ENCODE measurements at regions not wholly inside any gene's neighbourhood (a gene's known extent, or its start where the extent isn't known, plus 50 kb on each side); places are given as distances from the start of the nearest gene placed in this dataset.
"Not testable (repeated sequence)": the region's sequence is repeated elsewhere in the genome, so short reads cannot be mapped to it uniquely, and the experiment has no call there.

DNA sequence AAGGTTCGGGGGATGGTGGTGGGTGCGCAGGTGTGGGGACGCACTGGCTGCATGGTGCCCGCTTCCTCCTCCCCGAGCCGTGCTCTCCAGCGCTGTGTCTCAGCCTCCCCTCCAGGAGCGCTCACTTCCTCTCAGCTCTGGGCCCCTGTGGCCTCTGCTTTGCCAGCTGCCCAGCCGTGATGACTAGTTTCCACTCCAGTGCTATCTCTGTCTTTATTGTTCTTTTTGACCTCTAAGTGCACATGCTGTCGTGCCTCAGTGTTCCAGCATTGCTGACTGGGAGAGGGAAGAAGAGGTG lies 71.0 kb downstream of the NPIPB11 start:
- H2BK5ac ChIP-seq (ENCODE audit: low read depth, low read length, poor library complexity, severe bottlenecking); H3K9me3 ChIP-seq (ENCODE audit: control insufficient read depth, insufficient read depth, low read length); in situ Hi-C loops (cut with MboI; ENCODE audit: low sequenced_read_pairs); H3K4me1 ChIP-seq (ENCODE audit: control insufficient read depth, insufficient read depth, low read length); intact Hi-C loops (cut with micrococcal nuclease); H3K36me3 ChIP-seq (ENCODE audit: control insufficient read depth, insufficient read depth, low read length); dilution Hi-C loops (cut with HindIII; ENCODE audit: low sequenced_read_pairs, unreplicated experiment); H2BK20ac ChIP-seq (ENCODE audit: low read depth, low read length); H3K23ac ChIP-seq (ENCODE audit: low read depth, low read length); H3K27ac ChIP-seq (ENCODE audit: insufficient read depth, low read length); H2BK120ac ChIP-seq (ENCODE audit: low read depth, low read length); H3K4me2 ChIP-seq (ENCODE audit: low read depth, low read length); DNase-seq; H3K56ac ChIP-seq (ENCODE audit: extremely low read depth, insufficient read depth, low read length); H3K4ac ChIP-seq (ENCODE audit: low read depth, low read length); H4K91ac ChIP-seq (ENCODE audit: insufficient read depth, low read depth, low read length); H3K9me1 ChIP-seq (ENCODE audit: insufficient read depth, low read length); BruUV-seq (replicated peaks); POLR2A ChIA-PET (ENCODE audit: unreplicated experiment); H3K14ac ChIP-seq (replicated peaks; ENCODE audit: low read depth, low read length); H4K20me1 ChIP-seq (ENCODE audit: insufficient read depth, low read length); H3K18ac ChIP-seq (ENCODE audit: low read depth, low read length); H3K27me3 ChIP-seq (ENCODE audit: control insufficient read depth, insufficient read depth, low read length); H4K5ac ChIP-seq (ENCODE audit: low read depth, low read length); H3K4me3 ChIP-seq (ENCODE audit: insufficient read depth, low read depth, low read length); ATAC-seq (ENCODE audit: low read depth); CTCF ChIA-PET; H2AFZ ChIP-seq (replicated peaks; ENCODE audit: low read length, poor library complexity); H3K79me1 ChIP-seq (ENCODE audit: low read depth in 1 of 2, low read length in 2 of 2); H2BK15ac ChIP-seq (ENCODE audit: low read depth, low read length); H2AK9ac ChIP-seq (replicated peaks; ENCODE audit: low read depth, low read length, poor library complexity); H3K9ac ChIP-seq (ENCODE audit: low read depth, low read length): not testable (repeated sequence)
- H2AK5ac ChIP-seq (ENCODE audit: low read depth, low read length): peak overlapping the region; percentile 39; the same call in 1 of the 2 replicates
- no CpG with 5 or more reads among the region's 10 CpGs for WGBS, 2 experiments (ENCODE audit: extremely low coverage in 2 of 2, insufficient read length in 1 of 2)
- peak overlapping the region in 1 of 2 experiments; percentile 64; a peak in 1 of 4 replicates for H4K8ac ChIP-seq (ENCODE audit: low read depth in 2 of 2, low read length in 2 of 2)

DNA sequence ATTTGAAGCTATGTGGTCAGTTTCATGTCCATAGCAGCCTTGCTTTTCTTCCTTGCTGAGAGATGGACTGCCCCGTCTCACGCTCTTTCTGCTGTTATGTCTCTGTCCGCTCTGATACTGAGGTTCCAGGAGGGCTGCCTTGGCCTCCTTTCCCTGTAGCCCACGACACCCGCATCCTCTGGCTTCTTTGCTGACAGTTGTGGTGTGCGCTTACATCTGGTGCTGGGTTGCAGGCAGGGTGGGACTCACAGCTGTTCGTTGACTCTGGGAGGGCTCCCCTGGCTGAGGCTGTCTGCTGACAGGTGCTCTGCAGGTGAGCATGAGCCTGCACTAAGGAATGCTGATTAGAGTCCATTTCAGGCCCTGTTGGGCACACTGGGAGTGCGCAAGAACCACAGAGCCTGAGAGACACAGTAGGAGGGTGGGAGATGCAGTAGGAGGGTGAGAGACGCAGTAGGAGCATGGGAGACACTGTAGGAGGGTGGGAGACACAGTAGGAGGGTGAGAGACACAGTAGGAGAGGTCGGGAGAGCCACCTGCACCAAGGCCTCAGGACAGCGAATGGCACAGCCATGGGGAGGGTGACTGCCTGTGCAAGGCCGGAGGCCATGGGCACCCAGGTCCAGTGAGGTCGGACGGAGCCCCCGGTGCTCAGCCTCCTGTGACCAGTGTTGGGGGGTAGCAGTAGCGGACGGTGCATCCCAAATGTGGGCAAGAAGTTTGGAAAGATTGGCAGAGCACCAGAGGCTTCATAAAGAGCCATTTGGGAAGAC lies 71.5 kb downstream of the NPIPB11 start:
- ATAC-seq (ENCODE audit: low read depth); BruUV-seq (replicated peaks); H4K20me1 ChIP-seq (ENCODE audit: insufficient read depth, low read length); H3K4ac ChIP-seq (ENCODE audit: low read depth, low read length); H2BK5ac ChIP-seq (ENCODE audit: low read depth, low read length, poor library complexity, severe bottlenecking); in situ Hi-C loops (cut with MboI; ENCODE audit: low sequenced_read_pairs); CTCF ChIA-PET; DNase-seq; H3K9ac ChIP-seq (ENCODE audit: low read depth, low read length); H4K8ac ChIP-seq (ENCODE audit: low read depth in 2 of 2, low read length in 2 of 2); H3K23ac ChIP-seq (ENCODE audit: low read depth, low read length); H3K4me1 ChIP-seq (ENCODE audit: control insufficient read depth, insufficient read depth, low read length); dilution Hi-C loops (cut with HindIII; ENCODE audit: low sequenced_read_pairs, unreplicated experiment); H2BK120ac ChIP-seq (ENCODE audit: low read depth, low read length); intact Hi-C loops (cut with micrococcal nuclease); H3K14ac ChIP-seq (replicated peaks; ENCODE audit: low read depth, low read length); H3K79me1 ChIP-seq (ENCODE audit: low read depth in 1 of 2, low read length in 2 of 2); H2AK9ac ChIP-seq (replicated peaks; ENCODE audit: low read depth, low read length, poor library complexity); H3K9me1 ChIP-seq (ENCODE audit: insufficient read depth, low read length); H2BK15ac ChIP-seq (ENCODE audit: low read depth, low read length); H3K9me3 ChIP-seq (ENCODE audit: control insufficient read depth, insufficient read depth, low read length); H3K18ac ChIP-seq (ENCODE audit: low read depth, low read length); H4K5ac ChIP-seq (ENCODE audit: low read depth, low read length); H3K4me3 ChIP-seq (ENCODE audit: insufficient read depth, low read depth, low read length); POLR2A ChIA-PET (ENCODE audit: unreplicated experiment); H2AFZ ChIP-seq (replicated peaks; ENCODE audit: low read length, poor library complexity); H3K4me2 ChIP-seq (ENCODE audit: low read depth, low read length); H3K27ac ChIP-seq (ENCODE audit: insufficient read depth, low read length); H2BK20ac ChIP-seq (ENCODE audit: low read depth, low read length); H3K27me3 ChIP-seq (ENCODE audit: control insufficient read depth, insufficient read depth, low read length); H3K56ac ChIP-seq (ENCODE audit: extremely low read depth, insufficient read depth, low read length); H3K36me3 ChIP-seq (ENCODE audit: control insufficient read depth, insufficient read depth, low read length): not testable (repeated sequence)
- H4K91ac ChIP-seq (ENCODE audit: insufficient read depth, low read depth, low read length): peak overlapping the region; percentile 21; the same call in 1 of the 2 replicates
- peak overlapping the region; percentile 50; the same call in 1 of the 2 replicates for H2AK5ac ChIP-seq (ENCODE audit: low read depth, low read length)
- WGBS, 2 experiments (ENCODE audit: extremely low coverage in 2 of 2, insufficient read length in 1 of 2): 93% methylated on average over 3 of the region's 17 CpGs; no CpG with 5 or more reads in 1 of the 2 experiments

Data from IMR-90 (cell line).